H1 (cell line): ENCODE measurements at regions not wholly inside any gene's neighbourhood (a gene's known extent, or its start where the extent isn't known, plus 50 kb on each side); places are given as distances from the start of the nearest gene placed in this dataset.

Experiments used
- CHD7 ChIP-seq: fragments of 300-600 bp; sonication (generic); IDR thresholded peaks from 2 replicates; pipeline ENCODE4 v1.7.1; 2012; ENCODE audit warnings: low read length, moderate library complexity, mild to moderate bottlenecking, inconsistent platforms; ENCODE audit not compliant: insufficient replicate concordance
- EGR1 ChIP-seq: IDR thresholded peaks from 2 replicates; pipeline ENCODE4 v1.6.1; 2011; ENCODE audit warnings: low read depth, low read length, borderline replicate concordance
- EP300 ChIP-seq, 2 experiments: IDR thresholded peaks; 1 replicate in 1 of 2; 2 replicates in 1 of 2; pipeline ENCODE4 v1.6.1; 2011 to 2012; ENCODE audit warnings: low read depth in 2 of 2, low read length in 2 of 2, mild to moderate bottlenecking in 2 of 2, borderline replicate concordance in 1 of 2, inconsistent platforms in 1 of 2, moderate library complexity in 1 of 2
- GTF2F1 ChIP-seq: IDR thresholded peaks from 2 replicates; pipeline ENCODE4 v1.6.1; 2012; ENCODE audit warnings: low read depth, low read length, improper control_type of control experiment, borderline replicate concordance
- JUN ChIP-seq: IDR thresholded peaks from 2 replicates; pipeline ENCODE4 v1.6.1; 2011; ENCODE audit warnings: low read depth, mild to moderate bottlenecking, improper control_type of control experiment, low read length
- PHF8 ChIP-seq: fragments of 200-600 bp; sonication (generic); conservative IDR thresholded peaks from 2 replicates; pipeline ENCODE4 v1.7.1; 2012; ENCODE audit warnings: low read depth, mild to moderate bottlenecking, inconsistent platforms, low read length, moderate library complexity
- POLR2AphosphoS5 ChIP-seq: IDR thresholded peaks from 2 replicates; pipeline ENCODE4 v1.6.1; 2011; ENCODE audit warnings: low read depth, low read length
- SAP30 ChIP-seq: fragments of 300-600 bp; sonication (generic); IDR thresholded peaks from 2 replicates; pipeline ENCODE4 v1.7.1; 2012; ENCODE audit warnings: low read length, moderate library complexity, mild to moderate bottlenecking, inconsistent platforms; ENCODE audit not compliant: insufficient read depth, insufficient replicate concordance
- SP1 ChIP-seq: IDR thresholded peaks from 2 replicates; pipeline ENCODE4 v1.6.1; 2011; ENCODE audit warnings: low read depth, low read length
- SUZ12 ChIP-seq: fragments of 200-600 bp; sonication (generic); IDR thresholded peaks from 2 replicates; pipeline ENCODE4 v1.6.1; 2012; ENCODE audit warnings: mild to moderate bottlenecking, inconsistent platforms, low read length, moderate library complexity, mixed read lengths
- TCF12 ChIP-seq: IDR thresholded peaks from 2 replicates; pipeline ENCODE4 v1.6.1; 2011; ENCODE audit warnings: low read depth, mild to moderate bottlenecking, low read length
- TEAD4 ChIP-seq: IDR thresholded peaks from 2 replicates; pipeline ENCODE4 v1.6.1; 2012; ENCODE audit warnings: low read depth, low read length, inconsistent platforms, mixed read lengths
- YY1 ChIP-seq: IDR thresholded peaks from 2 replicates; pipeline ENCODE4 v1.6.1; 2011; ENCODE audit warnings: low read depth, mild to moderate bottlenecking, low read length

- TF ChIP-seq CHD7 (no peak), POLR2AphosphoS5 (no peak), EP300 (IDR thresholded peaks at IDR 0.05; ENCODE audit: borderline replicate concordance in 1 of 2, low read depth in 2 of 2, low read length in 2 of 2) (no peak), TCF12 (no peak), YY1 (no peak), EGR1 (no peak), JUN (no peak), GTF2F1 (no peak), PHF8 (no peak), SAP30 (no peak), SP1 (no peak), SUZ12 (no peak), TEAD4 (no peak)
Measured at GRCh38 chr2:220219371-220219770, 591.9 kb downstream of the SLC4A3 start (continued).
